MCF 10A (cell line): ENCODE measurements at regions not wholly inside any gene's neighbourhood (a gene's known extent, or its start where the extent isn't known, plus 50 kb on each side); places are given as distances from the start of the nearest gene placed in this dataset.
"Not testable (repeated sequence)": the region's sequence is repeated elsewhere in the genome, so short reads cannot be mapped to it uniquely, and the experiment has no call there.

Source experiments
- BruUV-seq: library from RNA; stranded (reverse); fragments of 400-500 nt; replicated peaks from 2 replicates; lab custom pipeline; 2021; lab: Mats Ljungman, UMichigan
- CTCF ChIA-PET: fragments of 300-600 bp; sonication (Branson Sonifier 250); formaldehyde crosslinking; extraction: SDS; loops from one replicate; lab custom pipeline; 2021; ENCODE audit warnings: antibody characterized with exemption, inconsistent platforms; lab: Yijun Ruan, JAX
- POLR2A ChIA-PET: fragments of 300-600, 350-650 bp; sonication (Branson Sonifier 250); formaldehyde crosslinking; extraction: SDS; loops from one replicate; lab custom pipeline; 2020; ENCODE audit warnings: antibody characterized with exemption, inconsistent platforms; lab: Yijun Ruan, JAX
- DNase-seq: peaks from one replicate; pipeline ENCODE4 v3.0.0-alpha.2; 2018; ENCODE audit not compliant: unreplicated experiment
- H3K27ac Mint-ChIP-seq: one replicate; pipeline ENCODE4 v1.8.0; 2022; ENCODE audit warnings: mild to moderate bottlenecking, low read depth, mixed read lengths; ENCODE audit not compliant: unreplicated experiment
- H3K27me3 Mint-ChIP-seq: one replicate; pipeline ENCODE4 v1.8.0; 2022; ENCODE audit warnings: mixed read lengths; ENCODE audit not compliant: insufficient read depth, unreplicated experiment
- H3K36me3 Mint-ChIP-seq: one replicate; pipeline ENCODE4 v1.8.0; 2022; ENCODE audit warnings: mild to moderate bottlenecking, moderate library complexity, mixed read lengths; ENCODE audit not compliant: insufficient read depth, unreplicated experiment
- H3K4me1 Mint-ChIP-seq: one replicate; pipeline ENCODE4 v1.8.0; 2022; ENCODE audit warnings: mixed read lengths; ENCODE audit not compliant: insufficient read depth, unreplicated experiment
- H3K4me3 Mint-ChIP-seq: one replicate; pipeline ENCODE4 v1.8.0; 2022; ENCODE audit warnings: mild to moderate bottlenecking, moderate library complexity, mixed read lengths; ENCODE audit not compliant: unreplicated experiment
- H3K9me3 Mint-ChIP-seq: one replicate; pipeline ENCODE4 v1.8.0; 2022; ENCODE audit warnings: mixed read lengths; ENCODE audit not compliant: unreplicated experiment
- CTCF ChIP-seq: fragments of 200-600 bp; IDR thresholded peaks from one replicate; pipeline ENCODE4 v1.8.0; 2022; ENCODE audit warnings: antibody characterized with exemption, mild to moderate bottlenecking; ENCODE audit not compliant: unreplicated experiment
- intact Hi-C: fragments of 100-400 bp; cut with micrococcal nuclease; formaldehyde crosslinking; loops from 2 replicates; pipeline ENCODE4 v1.14.1; 2022

- Mint-ChIP-seq H3K4me1 (peaks cover 8% of the 10 kb centered on the region), H3K36me3 (no peaks in the 10 kb centered on the region), H3K27me3 (no peaks in the 10 kb centered on the region), H3K9me3 (no peaks in the 10 kb centered on the region), H3K4me3 (no peak overlapping the region), H3K27ac (no peak overlapping the region)
- ChIA-PET CTCF (no interaction called here), POLR2A (interaction anchor here (0.7 kb wide), 1 partner anchor 40 kb away, joined by 6 read pairs; no protein-coding TSS in a partner anchor)
- BruUV-seq: no TSS peak
- peak; percentile 8 for DNase-seq
- intact Hi-C loops: no loop called here
- TF ChIP-seq CTCF: no peak
These were observed 403.5 kb upstream of the ST8SIA4 start for GRCh38 chr5:101306391-101307137.

GRCh38 chr5:101296477-101296876, 393.4 kb upstream of the ST8SIA4 start:
- no peaks in the 10 kb centered on the region for H3K9me3 Mint-ChIP-seq
- intact Hi-C loops: no loop called here
- ChIA-PET CTCF (no interaction called here), POLR2A (no interaction called here)
- BruUV-seq: no TSS peak
- TF ChIP-seq CTCF: no peak
- DNase-seq: no peak
- H3K27ac Mint-ChIP-seq: no peak overlapping the region
- H3K4me3 Mint-ChIP-seq: no peak overlapping the region
- H3K27me3 Mint-ChIP-seq: no peaks in the 10 kb centered on the region
- no peaks in the 10 kb centered on the region for H3K36me3 Mint-ChIP-seq
- no peaks in the 10 kb centered on the region for H3K4me1 Mint-ChIP-seq

- H3K4me1 Mint-ChIP-seq: no peaks in the 10 kb centered on the region
- no peaks in the 10 kb centered on the region for H3K9me3 Mint-ChIP-seq
- DNase-seq: no peak
- H3K4me3 Mint-ChIP-seq: no peak overlapping the region
- no TSS peak for BruUV-seq
- no peaks in the 10 kb centered on the region for H3K27me3 Mint-ChIP-seq
- no peaks in the 10 kb centered on the region for H3K36me3 Mint-ChIP-seq
- no peak overlapping the region for H3K27ac Mint-ChIP-seq
- ChIA-PET POLR2A (no interaction called here), CTCF (no interaction called here)
- intact Hi-C loops: no loop called here
- TF ChIP-seq CTCF: no peak
These were observed 389.1 kb upstream of the ST8SIA4 start for GRCh38 chr5:101292199-101292598.

GRCh38 chr5:101290761-101291160, 387.7 kb upstream of the ST8SIA4 start:
- intact Hi-C loops, H3K27ac Mint-ChIP-seq, POLR2A ChIA-PET, H3K36me3 Mint-ChIP-seq, DNase-seq, H3K4me1 Mint-ChIP-seq, H3K4me3 Mint-ChIP-seq, BruUV-seq, H3K27me3 Mint-ChIP-seq, CTCF ChIA-PET, H3K9me3 Mint-ChIP-seq: not testable (repeated sequence)
